Endodermal cell (in vitro differentiated cells): ENCODE measurements at regions not wholly inside any gene's neighbourhood (a gene's known extent, or its start where the extent isn't known, plus 50 kb on each side); places are given as distances from the start of the nearest gene placed in this dataset.

Source experiments
- DNase-seq: peaks from one replicate; pipeline ENCODE4 v3.0.0-alpha.2; 2017
- H3K27ac ChIP-seq: 2 replicates; pipeline ENCODE4 v1.5.1; 2013; ENCODE audit warnings: mild to moderate bottlenecking, low read depth, low read length, moderate library complexity
- H3K27me3 ChIP-seq: 2 replicates; pipeline ENCODE4 v1.6.1; 2013; ENCODE audit warnings: mild to moderate bottlenecking, low read length, moderate library complexity; ENCODE audit not compliant: insufficient read depth, control insufficient read depth, poor library complexity, severe bottlenecking
- H3K36me3 ChIP-seq: 2 replicates; pipeline ENCODE4 v1.7.0; 2013; ENCODE audit warnings: mild to moderate bottlenecking, low read length, moderate library complexity; ENCODE audit not compliant: control insufficient read depth, insufficient read depth
- H3K4me1 ChIP-seq: one replicate; pipeline ENCODE4 v1.7.0; 2013; ENCODE audit warnings: low read length; ENCODE audit not compliant: control insufficient read depth, insufficient read depth
- H3K4me3 ChIP-seq: 2 replicates; pipeline ENCODE4 v1.5.1; 2013; ENCODE audit warnings: mild to moderate bottlenecking, low read length, moderate library complexity
- H3K9ac ChIP-seq: 2 replicates; pipeline ENCODE4 v1.6.1; 2013; ENCODE audit warnings: mild to moderate bottlenecking, low read length, moderate library complexity; ENCODE audit not compliant: poor library complexity, severe bottlenecking; ENCODE audit errors: extremely low read depth
- H3K9me3 ChIP-seq: 2 replicates; pipeline ENCODE4 v1.6.1; 2013; ENCODE audit warnings: mild to moderate bottlenecking, low read length, moderate library complexity; ENCODE audit not compliant: control insufficient read depth
- H3K27ac Mint-ChIP-seq: 2 replicates; pipeline ENCODE4 v1.8.0; 2020; ENCODE audit warnings: mixed read lengths
- H3K27me3 Mint-ChIP-seq: 2 replicates; pipeline ENCODE4 v1.8.0; 2021; ENCODE audit warnings: mild to moderate bottlenecking, mixed read lengths; ENCODE audit not compliant: insufficient read depth
- H3K36me3 Mint-ChIP-seq: 2 replicates; pipeline ENCODE4 v1.8.0; 2020; ENCODE audit warnings: low read depth, mixed read lengths
- H3K4me1 Mint-ChIP-seq: 2 replicates; pipeline ENCODE4 v1.8.0; 2020; ENCODE audit warnings: mixed read lengths
- H3K4me3 Mint-ChIP-seq: 2 replicates; pipeline ENCODE4 v1.8.0; 2020; ENCODE audit warnings: mild to moderate bottlenecking, moderate library complexity, mixed read lengths
- H3K9me3 Mint-ChIP-seq: 2 replicates; pipeline ENCODE4 v1.8.0; 2020; ENCODE audit warnings: mild to moderate bottlenecking, mixed read lengths
- WGBS, 2 experiments: methylation state at CpG; one replicate each; pipeline versions ENCODE4 v1.1.5 to v1.1.7; 2013; ENCODE audit warnings: missing lambda C conversion rate in 2 of 2, mixed read lengths in 1 of 2; ENCODE audit not compliant: insufficient coverage in 1 of 2, insufficient read length in 1 of 2; 5-methylcytosine and 5-hydroxymethylcytosine counted together
- TF ChIP-seq, protein P1 (sequence below): fragments of 200-600 bp; sonication (generic); conservative IDR thresholded peaks from 2 replicates; pipeline ENCODE4 v1.5.0; 2021; ENCODE audit warnings: antibody characterized with exemption, mild to moderate bottlenecking

DNA sequence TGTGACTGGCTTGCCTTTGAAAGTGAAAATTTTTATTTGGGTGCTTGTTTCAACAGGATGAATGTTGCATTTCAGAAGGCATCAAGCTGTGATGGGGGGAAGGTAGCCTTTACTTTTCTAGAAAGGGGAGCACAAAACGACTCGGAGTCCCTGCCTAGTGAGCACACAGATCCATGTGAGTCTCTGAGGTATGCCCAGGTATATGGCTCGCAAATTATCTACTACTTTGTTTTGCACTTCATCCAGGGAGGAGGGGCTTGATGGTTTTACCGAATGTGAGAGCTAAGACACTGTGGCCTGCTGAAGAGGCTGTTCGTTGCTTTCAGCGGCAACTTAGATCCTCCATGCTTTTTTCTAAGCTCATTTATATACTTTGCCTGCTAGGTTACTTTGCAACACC, 537.7 kb upstream of the PTBP2 start:
- H3K9ac ChIP-seq: no peak overlapping the region
- no peak overlapping the region for H3K27ac ChIP-seq
- H3K4me3 ChIP-seq: no peak overlapping the region
- Mint-ChIP-seq H3K4me3 (no peak overlapping the region), H3K4me1 (peaks cover 11% of the 10 kb centered on the region), H3K27me3 (no peaks in the 10 kb centered on the region), H3K9me3 (no peaks in the 10 kb centered on the region), H3K36me3 (no peaks in the 10 kb centered on the region), H3K27ac (no peak overlapping the region)
- no peaks in the 10 kb centered on the region for H3K27me3 ChIP-seq
- H3K4me1 ChIP-seq: no peaks in the 10 kb centered on the region
- no peaks in the 10 kb centered on the region for H3K36me3 ChIP-seq
- TF ChIP-seq, protein P1, sequence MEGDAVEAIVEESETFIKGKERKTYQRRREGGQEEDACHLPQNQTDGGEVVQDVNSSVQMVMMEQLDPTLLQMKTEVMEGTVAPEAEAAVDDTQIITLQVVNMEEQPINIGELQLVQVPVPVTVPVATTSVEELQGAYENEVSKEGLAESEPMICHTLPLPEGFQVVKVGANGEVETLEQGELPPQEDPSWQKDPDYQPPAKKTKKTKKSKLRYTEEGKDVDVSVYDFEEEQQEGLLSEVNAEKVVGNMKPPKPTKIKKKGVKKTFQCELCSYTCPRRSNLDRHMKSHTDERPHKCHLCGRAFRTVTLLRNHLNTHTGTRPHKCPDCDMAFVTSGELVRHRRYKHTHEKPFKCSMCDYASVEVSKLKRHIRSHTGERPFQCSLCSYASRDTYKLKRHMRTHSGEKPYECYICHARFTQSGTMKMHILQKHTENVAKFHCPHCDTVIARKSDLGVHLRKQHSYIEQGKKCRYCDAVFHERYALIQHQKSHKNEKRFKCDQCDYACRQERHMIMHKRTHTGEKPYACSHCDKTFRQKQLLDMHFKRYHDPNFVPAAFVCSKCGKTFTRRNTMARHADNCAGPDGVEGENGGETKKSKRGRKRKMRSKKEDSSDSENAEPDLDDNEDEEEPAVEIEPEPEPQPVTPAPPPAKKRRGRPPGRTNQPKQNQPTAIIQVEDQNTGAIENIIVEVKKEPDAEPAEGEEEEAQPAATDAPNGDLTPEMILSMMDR: no peak
- H3K9me3 ChIP-seq: no peaks in the 10 kb centered on the region
- WGBS, 2 experiments: 63 to 73% methylated on average over 3 to 6 of the region's 6 CpGs
- DNase-seq: no peak

DNA sequence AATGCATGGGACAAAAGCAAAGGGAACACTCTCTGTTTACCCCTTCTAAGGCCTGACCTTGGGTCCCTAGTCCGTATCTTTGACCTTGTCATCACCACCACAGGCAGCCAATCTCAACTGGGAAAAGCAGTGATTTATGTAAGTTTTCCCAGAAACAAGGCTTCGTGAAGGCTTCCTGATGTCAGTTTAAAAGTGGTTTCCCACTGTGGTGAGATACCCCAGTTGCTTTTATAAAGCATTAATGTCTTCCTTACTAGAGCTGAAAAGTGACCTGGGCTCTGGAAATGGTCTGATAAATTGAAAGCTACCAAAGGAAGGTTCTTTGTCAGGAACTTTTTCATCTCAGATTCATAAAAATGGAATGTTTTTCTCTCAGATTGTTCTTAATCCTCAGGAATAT, 536.4 kb upstream of the PTBP2 start:
- Histone ChIP-seq H3K9ac (no peak overlapping the region), H3K27me3 (no peaks in the 10 kb centered on the region), H3K27ac (no peak overlapping the region), H3K4me3 (no peak overlapping the region), H3K4me1 (no peaks in the 10 kb centered on the region), H3K36me3 (no peaks in the 10 kb centered on the region), H3K9me3 (no peaks in the 10 kb centered on the region)
- H3K36me3 Mint-ChIP-seq: peaks cover 1% of the 10 kb centered on the region
- no peak for DNase-seq
- no peaks in the 10 kb centered on the region for H3K27me3 Mint-ChIP-seq
- peaks cover 11% of the 10 kb centered on the region for H3K4me1 Mint-ChIP-seq
- H3K4me3 Mint-ChIP-seq: no peak overlapping the region
- TF ChIP-seq, protein P1: no peak
- peaks cover 3% of the 10 kb centered on the region for H3K9me3 Mint-ChIP-seq
- WGBS, 2 experiments: 33 to 94% methylated on average over 1 to 2 of the region's 2 CpGs
- no peak overlapping the region for H3K27ac Mint-ChIP-seq

DNA sequence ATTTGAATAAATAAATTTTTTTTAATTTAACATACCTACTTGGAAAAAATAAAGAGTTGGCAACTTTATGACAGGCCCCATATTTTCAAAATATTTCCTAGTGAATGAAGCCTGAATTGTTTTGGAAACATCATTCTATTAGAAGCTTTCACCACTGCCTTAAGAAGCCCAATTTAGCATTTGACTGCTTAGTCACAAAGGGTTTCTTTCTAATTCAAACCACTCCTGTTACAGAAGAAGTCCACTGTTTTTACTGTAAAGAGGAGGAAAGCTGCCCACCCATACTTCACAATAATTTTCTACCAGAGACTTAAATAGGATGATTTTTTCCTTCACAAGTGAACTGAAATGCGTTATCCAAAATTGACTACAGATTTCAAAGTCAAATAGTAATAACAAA, 534.6 kb upstream of the PTBP2 start:
- no peak overlapping the region for H3K4me3 Mint-ChIP-seq
- no peaks in the 10 kb centered on the region for H3K36me3 ChIP-seq
- no peaks in the 10 kb centered on the region for H3K27me3 ChIP-seq
- H3K9me3 ChIP-seq: peaks cover 16% of the 10 kb centered on the region
- no peak overlapping the region for H3K9ac ChIP-seq
- no peaks in the 10 kb centered on the region for H3K27me3 Mint-ChIP-seq
- 88% methylated on average over 1 of the region's 1 CpG; no CpG with 5 or more reads in 1 of the 2 experiments for WGBS, 2 experiments
- peaks cover 5% of the 10 kb centered on the region for H3K36me3 Mint-ChIP-seq
- H3K4me3 ChIP-seq: no peak overlapping the region
- no peak overlapping the region for H3K27ac ChIP-seq
- DNase-seq: no peak
- H3K9me3 Mint-ChIP-seq: peaks cover 17% of the 10 kb centered on the region
- H3K4me1 Mint-ChIP-seq: peaks cover 11% of the 10 kb centered on the region
- H3K4me1 ChIP-seq: no peaks in the 10 kb centered on the region
- H3K27ac Mint-ChIP-seq: no peak overlapping the region
- TF ChIP-seq, protein P1: no peak
